Adipocyte (in vitro differentiated cells): ENCODE measurements at regions not wholly inside any gene's neighbourhood (a gene's known extent, or its start where the extent isn't known, plus 50 kb on each side); places are given as distances from the start of the nearest gene placed in this dataset.
A peak's percentile ranks its signal among the peaks of the same experiment; 100 is the strongest.
"Not testable (repeated sequence)": the region's sequence is repeated elsewhere in the genome, so short reads cannot be mapped to it uniquely, and the experiment has no call there.

Experiments
- DNase-seq: peaks from one replicate; pipeline ENCODE4 v3.0.0-alpha.2; 2015; ENCODE audit warnings: low read depth
- H3K27me3 ChIP-seq: replicated peaks from 2 replicates; pipeline ENCODE4 v1.7.0; 2013; ENCODE audit warnings: mild to moderate bottlenecking, low read length, moderate library complexity; ENCODE audit not compliant: control insufficient read depth, insufficient read depth
- H3K36me3 ChIP-seq: 2 replicates; pipeline ENCODE4 v1.7.0; 2013; ENCODE audit warnings: low read length, mild to moderate bottlenecking, moderate library complexity; ENCODE audit not compliant: control insufficient read depth, insufficient read depth, severe bottlenecking
- H3K4me1 ChIP-seq: 2 replicates; pipeline ENCODE4 v1.7.0; 2013; ENCODE audit warnings: mild to moderate bottlenecking, low read length, moderate library complexity; ENCODE audit not compliant: control insufficient read depth, insufficient read depth
- H3K4me3 ChIP-seq: 2 replicates; pipeline ENCODE4 v1.7.0; 2013; ENCODE audit warnings: mild to moderate bottlenecking, low read length, moderate library complexity
- H3K9ac ChIP-seq: 2 replicates; pipeline ENCODE4 v1.7.0; 2013; ENCODE audit warnings: mild to moderate bottlenecking, low read length, moderate library complexity
- H3K9me3 ChIP-seq: 2 replicates; pipeline ENCODE4 v1.7.0; 2013; ENCODE audit warnings: mild to moderate bottlenecking, low read length, moderate library complexity; ENCODE audit not compliant: control insufficient read depth

DNA sequence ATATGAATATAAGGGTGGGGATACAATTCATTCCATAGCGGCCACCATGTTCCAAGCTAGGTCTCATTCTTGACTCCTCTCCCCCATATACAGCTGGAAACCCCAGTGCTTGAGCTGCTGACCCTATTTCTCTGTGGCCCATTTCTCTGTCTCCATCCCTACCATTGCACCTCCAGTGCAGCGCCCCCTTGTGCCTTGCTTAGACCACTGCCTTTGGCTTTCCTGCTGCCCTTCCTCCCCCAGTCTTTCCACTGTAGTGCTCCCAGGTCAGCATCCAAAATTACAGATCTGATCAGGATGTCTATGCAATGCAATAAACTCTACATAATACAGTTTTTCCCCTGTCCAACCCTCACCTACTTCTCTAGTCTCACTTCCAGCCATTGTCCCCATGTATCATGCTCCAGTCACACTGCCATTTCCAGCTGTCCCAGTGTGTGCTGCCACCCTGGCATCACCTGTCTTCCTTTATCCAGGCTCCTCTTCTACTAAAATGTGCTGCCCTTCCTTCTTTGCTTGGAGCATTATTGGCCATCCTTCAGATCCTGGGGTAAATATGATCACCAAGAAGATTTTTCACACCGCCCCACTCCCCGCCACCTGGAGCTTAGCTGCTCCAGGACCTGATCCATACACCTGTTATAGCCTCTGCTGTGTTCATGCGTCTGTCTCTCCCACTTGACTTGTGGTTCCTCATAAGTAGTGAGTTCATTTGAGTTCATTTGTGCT lies 199.4 kb upstream of the IPO5 start:
- no peak for DNase-seq
- no peaks in the 10 kb centered on the region for H3K27me3 ChIP-seq
- H3K4me1 ChIP-seq: peaks cover 29% of the 10 kb centered on the region
- H3K9me3 ChIP-seq: peaks cover 4% of the 10 kb centered on the region
- H3K36me3 ChIP-seq: no peaks in the 10 kb centered on the region
- no peak overlapping the region for H3K4me3 ChIP-seq
- H3K9ac ChIP-seq: no peak overlapping the region

DNA sequence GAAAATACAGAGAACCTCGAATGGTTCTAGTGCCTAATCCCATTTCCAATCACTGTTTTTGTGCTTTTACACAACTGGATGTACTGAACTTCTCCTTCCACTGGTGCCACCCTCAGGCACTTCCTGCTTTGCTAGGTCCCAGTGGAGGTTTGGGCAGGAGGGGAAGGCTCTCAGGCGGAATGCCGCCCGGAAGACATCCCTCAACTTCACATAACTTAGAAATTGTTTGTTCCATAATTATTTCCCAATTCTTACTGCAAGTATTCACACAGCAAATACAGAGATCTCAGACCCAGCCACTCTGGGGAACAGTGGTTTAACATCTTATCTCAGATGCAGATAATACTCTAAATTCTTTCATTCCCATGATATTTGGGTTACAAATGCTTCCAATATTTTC lies 195.7 kb upstream of the IPO5 start:
- H3K9me3 ChIP-seq: peaks cover 8% of the 10 kb centered on the region
- H3K27me3 ChIP-seq: no peaks in the 10 kb centered on the region
- DNase-seq: peak; percentile 1
- H3K36me3 ChIP-seq: no peaks in the 10 kb centered on the region
- H3K9ac ChIP-seq: peak overlapping the region; percentile 72
- no peak overlapping the region for H3K4me3 ChIP-seq
- H3K4me1 ChIP-seq: peaks cover 14% of the 10 kb centered on the region

DNA sequence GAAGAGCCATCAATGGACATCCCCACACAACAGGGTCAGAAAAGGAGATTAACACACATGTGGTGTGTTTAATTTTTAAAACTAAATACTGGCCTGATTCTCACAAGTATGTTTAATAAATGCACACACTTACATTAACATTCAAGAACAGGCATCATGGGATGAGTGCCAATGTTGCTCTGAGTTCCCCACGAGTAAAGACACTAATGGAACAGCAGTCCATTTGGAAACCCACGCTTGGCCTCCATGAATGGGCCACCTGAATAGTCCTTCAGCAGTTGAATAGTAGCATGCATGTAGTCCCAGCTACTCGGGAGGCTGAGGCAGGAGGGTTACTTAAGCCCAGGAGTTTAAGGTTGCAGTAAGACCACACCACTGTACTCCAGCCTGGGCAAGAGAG lies 195.2 kb upstream of the IPO5 start:
- DNase-seq: no peak
- Histone ChIP-seq H3K9me3 (peaks cover 13% of the 10 kb centered on the region), H3K9ac (no peak overlapping the region), H3K4me3 (no peak overlapping the region), H3K27me3 (no peaks in the 10 kb centered on the region), H3K36me3 (no peaks in the 10 kb centered on the region), H3K4me1 (peaks cover 14% of the 10 kb centered on the region)

DNA sequence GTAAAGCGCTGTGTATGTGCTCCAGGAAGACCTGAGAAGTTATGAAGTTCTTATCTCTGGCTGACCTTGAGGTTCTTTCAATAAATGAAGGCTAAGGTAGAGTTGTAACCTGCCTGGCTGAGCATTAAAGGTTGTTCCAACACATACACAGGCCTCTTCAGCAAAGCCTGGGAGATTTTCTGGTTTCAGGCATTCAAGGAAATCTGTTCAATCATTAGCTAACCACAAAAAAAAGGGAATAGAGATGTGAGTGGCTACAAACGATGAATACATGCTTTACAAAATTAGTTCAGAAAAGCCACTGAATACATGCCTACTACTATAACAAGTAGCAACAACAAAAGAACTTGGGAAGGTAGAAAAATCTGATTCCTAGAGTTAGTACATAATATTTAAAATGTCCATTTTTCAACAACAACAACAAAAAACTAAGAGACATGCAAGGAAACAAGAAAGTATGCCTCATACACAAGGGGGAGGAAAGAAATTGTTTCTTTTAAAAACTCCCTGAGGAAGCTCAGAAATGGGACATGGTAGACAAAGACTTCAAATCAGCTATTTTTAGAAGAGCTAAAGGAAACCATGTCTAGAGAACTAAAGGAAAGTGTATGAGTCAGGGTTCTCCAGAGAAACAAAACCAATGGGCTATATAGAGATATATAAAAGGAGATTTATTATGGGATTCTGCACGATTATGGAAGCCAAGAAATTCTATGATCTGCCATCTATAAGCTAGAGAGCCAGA lies 191.5 kb upstream of the IPO5 start:
- H3K9me3 ChIP-seq: peaks cover 14% of the 10 kb centered on the region
- H3K9ac ChIP-seq: no peak overlapping the region
- H3K36me3 ChIP-seq: no peaks in the 10 kb centered on the region
- no peak for DNase-seq
- no peaks in the 10 kb centered on the region for H3K27me3 ChIP-seq
- peaks cover 15% of the 10 kb centered on the region for H3K4me1 ChIP-seq
- H3K4me3 ChIP-seq: no peak overlapping the region

DNA sequence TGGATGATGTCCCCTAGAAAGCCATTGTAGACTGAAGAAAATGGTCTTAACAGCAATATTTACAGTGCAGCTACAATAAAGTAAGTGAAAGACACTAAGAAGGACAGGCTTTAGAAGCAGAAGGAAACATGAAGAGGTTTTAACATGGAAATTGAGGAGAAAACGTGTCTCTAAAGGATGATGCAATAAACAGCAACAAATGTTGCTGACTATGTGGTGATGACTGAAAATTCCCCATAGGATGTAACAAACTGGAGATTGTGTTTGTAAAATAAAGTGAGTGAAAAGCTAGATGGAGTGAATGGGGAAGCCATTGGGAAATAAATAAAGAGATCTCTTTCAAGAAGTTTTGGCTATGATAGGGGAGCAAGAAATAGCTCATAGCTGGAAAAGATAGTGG lies 186.7 kb upstream of the IPO5 start:
- Histone ChIP-seq H3K9me3 (peaks cover 14% of the 10 kb centered on the region), H3K4me3 (no peak overlapping the region), H3K9ac (no peak overlapping the region), H3K27me3 (no peaks in the 10 kb centered on the region), H3K4me1 (peaks cover 6% of the 10 kb centered on the region), H3K36me3 (no peaks in the 10 kb centered on the region)
- DNase-seq: no peak

DNA sequence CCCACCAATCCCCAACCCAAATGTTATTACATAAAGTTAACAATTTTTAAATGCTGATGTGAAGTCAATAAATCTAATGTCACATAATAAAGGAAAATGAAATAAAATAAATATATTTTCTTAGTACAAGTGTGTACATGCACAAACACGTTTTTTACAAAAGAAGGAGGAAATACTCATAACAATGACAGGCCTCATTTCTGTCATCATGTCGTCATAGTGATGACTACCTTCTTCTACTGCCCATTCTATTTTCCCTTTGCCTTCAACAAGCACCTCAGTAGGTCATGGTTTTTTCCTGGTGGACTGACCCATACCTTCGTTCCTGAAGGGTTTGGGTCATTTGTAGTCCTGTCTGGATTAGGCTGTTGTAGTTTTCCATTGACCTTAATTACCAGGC lies 185.3 kb upstream of the IPO5 start:
- Histone ChIP-seq H3K9me3 (peaks cover 3% of the 10 kb centered on the region), H3K27me3 (no peaks in the 10 kb centered on the region), H3K4me3 (no peak overlapping the region), H3K9ac (no peak overlapping the region), H3K36me3 (no peaks in the 10 kb centered on the region), H3K4me1 (peaks cover 6% of the 10 kb centered on the region)
- DNase-seq: no peak

DNA sequence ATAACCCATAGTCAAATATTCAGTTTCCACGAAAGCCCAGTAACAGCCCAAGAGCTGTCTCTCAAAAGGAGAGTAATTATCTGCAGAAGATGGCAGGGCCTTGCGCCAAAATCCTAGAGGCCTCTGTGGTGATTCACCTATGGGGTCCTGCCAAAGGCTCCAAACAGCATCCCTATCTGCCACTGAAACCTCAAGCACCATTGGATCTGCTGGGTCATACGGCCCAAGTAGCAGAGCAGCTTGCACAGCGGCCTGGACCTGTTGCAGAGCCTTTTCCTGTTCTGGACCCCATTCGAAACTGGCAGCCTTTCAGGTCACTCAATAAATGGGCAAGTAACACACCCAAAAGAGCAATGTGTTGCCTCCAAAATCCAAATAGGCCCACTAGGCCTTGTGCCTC lies 183.2 kb upstream of the IPO5 start:
- not testable (repeated sequence) for H3K9me3 ChIP-seq, DNase-seq, H3K4me1 ChIP-seq, H3K9ac ChIP-seq, H3K36me3 ChIP-seq, H3K4me3 ChIP-seq, H3K27me3 ChIP-seq

DNA sequence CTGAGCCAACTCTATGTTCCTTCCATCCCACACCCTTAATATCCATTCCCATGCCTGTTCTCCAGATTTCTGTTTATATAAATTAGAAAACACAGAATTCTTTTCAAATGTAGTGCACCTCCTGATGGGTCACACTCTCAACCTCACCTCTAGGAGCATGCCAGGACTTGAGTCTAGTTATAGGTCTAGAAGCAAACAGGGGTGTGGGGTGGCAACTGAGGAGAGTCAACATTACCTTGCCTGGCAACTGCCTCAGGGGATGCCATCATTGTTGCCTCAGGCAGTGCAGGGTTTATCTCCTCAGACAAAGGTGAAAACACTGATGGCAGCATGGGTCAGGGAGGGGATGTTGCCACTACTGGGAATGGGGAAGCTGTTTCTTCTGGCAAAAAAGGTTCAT lies 181.0 kb upstream of the IPO5 start:
- DNase-seq, H3K4me3 ChIP-seq, H3K4me1 ChIP-seq, H3K36me3 ChIP-seq, H3K9ac ChIP-seq, H3K27me3 ChIP-seq: not testable (repeated sequence)
- H3K9me3 ChIP-seq: peaks cover 13% of the 10 kb centered on the region

DNA sequence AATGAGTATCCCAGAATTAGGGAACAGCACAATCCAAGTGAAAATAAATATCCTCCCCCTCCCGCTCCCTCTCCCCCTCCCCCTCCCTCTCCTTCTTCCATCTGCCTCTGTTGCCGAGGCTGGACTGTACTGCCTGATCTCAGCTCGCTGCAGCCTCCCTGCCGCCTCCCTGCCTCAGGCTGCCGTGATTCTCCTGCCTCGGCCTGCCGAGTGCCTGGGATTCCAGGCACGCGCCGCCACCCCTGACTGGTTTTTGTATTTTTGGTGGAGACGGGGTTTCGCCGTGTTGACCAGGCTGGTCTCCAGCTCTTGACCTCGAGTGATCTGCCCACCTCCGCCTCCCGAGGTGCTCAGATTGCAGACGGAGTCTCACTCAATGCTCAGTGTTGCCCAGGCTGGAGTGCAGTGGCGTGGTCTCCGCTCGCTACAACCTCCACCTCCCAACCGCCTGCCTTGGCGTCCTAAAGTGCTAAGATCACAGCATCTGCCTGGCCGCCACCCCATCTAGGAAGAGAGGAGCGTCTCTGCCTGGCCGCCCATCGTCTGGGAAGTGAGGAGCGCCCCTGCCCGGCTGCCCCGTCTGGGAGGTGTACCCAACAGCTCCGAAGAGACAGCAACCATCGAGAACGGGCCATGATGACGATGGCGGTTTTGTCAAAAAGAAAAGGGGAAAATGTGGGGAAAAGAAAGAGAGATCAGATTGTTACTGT lies 178.9 kb upstream of the IPO5 start:
- H3K9ac ChIP-seq, H3K36me3 ChIP-seq, H3K4me1 ChIP-seq, H3K27me3 ChIP-seq, H3K4me3 ChIP-seq, DNase-seq: not testable (repeated sequence)
- peaks cover 13% of the 10 kb centered on the region for H3K9me3 ChIP-seq

DNA sequence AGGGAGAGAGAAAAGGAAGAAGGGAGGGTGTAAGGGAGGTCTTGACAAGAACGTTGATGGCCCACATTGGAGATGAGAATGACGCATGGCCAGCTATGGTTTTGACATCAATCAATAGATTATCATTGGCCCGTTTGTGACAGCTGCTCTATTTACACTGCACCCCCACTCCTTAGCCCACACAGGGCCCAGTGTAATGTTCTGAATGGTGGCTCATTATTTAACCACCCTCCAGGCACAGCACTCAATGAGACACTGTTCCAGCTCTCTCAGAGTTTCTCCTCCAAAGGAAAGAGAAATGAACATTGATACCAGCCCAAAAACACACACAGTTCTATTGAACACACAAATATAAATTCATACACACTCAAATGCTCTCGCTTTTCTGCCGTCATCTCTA lies 173.0 kb upstream of the IPO5 start:
- H3K4me1 ChIP-seq: peaks cover 22% of the 10 kb centered on the region
- H3K4me3 ChIP-seq: no peak overlapping the region
- H3K36me3 ChIP-seq: no peaks in the 10 kb centered on the region
- no peak overlapping the region for H3K9ac ChIP-seq
- H3K9me3 ChIP-seq: peaks cover 23% of the 10 kb centered on the region
- no peak for DNase-seq
- H3K27me3 ChIP-seq: no peaks in the 10 kb centered on the region

DNA sequence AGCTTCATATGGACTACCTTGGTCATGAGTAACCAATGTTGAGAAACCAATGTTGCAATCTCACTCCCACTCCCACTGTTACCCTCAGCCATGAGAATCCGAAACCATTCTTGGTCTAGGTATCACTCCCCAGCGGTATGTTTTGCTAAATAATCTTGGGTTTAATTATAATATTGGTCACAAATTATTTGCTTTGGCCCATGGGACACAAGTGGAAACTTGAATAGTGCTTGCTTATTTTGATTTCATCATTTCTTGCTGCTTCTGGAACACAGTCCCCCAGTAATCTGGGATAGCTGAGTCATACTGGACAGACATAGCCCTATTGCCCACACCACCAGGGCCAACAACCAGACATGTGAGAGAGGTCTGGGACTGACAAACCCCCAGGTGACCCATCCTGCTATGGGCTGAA lies 171.6 kb upstream of the IPO5 start:
- Histone ChIP-seq H3K36me3 (no peaks in the 10 kb centered on the region), H3K27me3 (no peaks in the 10 kb centered on the region), H3K9ac (peak overlapping the region; percentile 61), H3K4me1 (peaks cover 22% of the 10 kb centered on the region), H3K4me3 (no peak overlapping the region), H3K9me3 (peaks cover 12% of the 10 kb centered on the region)
- DNase-seq: peak; percentile 9
